H1 (cell line): ENCODE measurements at regions not wholly inside any gene's neighbourhood (a gene's known extent, or its start where the extent isn't known, plus 50 kb on each side); places are given as distances from the start of the nearest gene placed in this dataset.

Source experiments
- CHD7 ChIP-seq: fragments of 300-600 bp; sonication (generic); IDR thresholded peaks from 2 replicates; pipeline ENCODE4 v1.7.1; 2012; ENCODE audit warnings: low read length, moderate library complexity, mild to moderate bottlenecking, inconsistent platforms; ENCODE audit not compliant: insufficient replicate concordance

GRCh38 chr7:84729284-84729683 is 457.6 kb downstream of the SEMA3D start (continued):
- no peak for TF ChIP-seq CHD7
